ENCODE measurements at regions not wholly inside any gene's neighbourhood (a gene's known extent, or its start where the extent isn't known, plus 50 kb on each side); places are given as distances from the start of the nearest gene placed in this dataset.

GRCh38 chr5:61625137-61625561 lies 293.1 kb downstream of the ZSWIM6 start:
- TF ChIP-seq CTCF (IDR thresholded peaks at IDR 0.05) (no peak), POLR2A (IDR thresholded peaks at IDR 0.05) (no peak)

Data from body of pancreas (tissue), 4 donors.